ENCODE measurements at regions not wholly inside any gene's neighbourhood (a gene's known extent, or its start where the extent isn't known, plus 50 kb on each side); places are given as distances from the start of the nearest gene placed in this dataset.

GRCh38 chr11:79515781-79516180 is 75.0 kb upstream of the TENM4 start:
- Histone ChIP-seq H3K27me3 (replicated peaks; ENCODE audit: control insufficient read depth, insufficient read depth, low read length) (no peaks in the 10 kb centered on the region; the same call in 1 of the 2 replicates), H3K36me3 (ENCODE audit: control insufficient read depth, insufficient read depth, low read length) (no peaks in the 10 kb centered on the region), H3K4me3 (replicated peaks; ENCODE audit: low read depth, low read length) (no peak overlapping the region)
- no peak for TF ChIP-seq CTCF (IDR thresholded peaks at IDR 0.05; ENCODE audit: insufficient read depth, low read length, poor library complexity, severe bottlenecking)
- no peak for DNase-seq (ENCODE audit: extremely low read depth, insufficient read length)

GRCh38 chr11:79514695-79515094 is 73.9 kb upstream of the TENM4 start:
- no peak for TF ChIP-seq CTCF (IDR thresholded peaks at IDR 0.05; ENCODE audit: insufficient read depth, low read length, poor library complexity, severe bottlenecking)
- Histone ChIP-seq H3K27me3 (replicated peaks; ENCODE audit: control insufficient read depth, insufficient read depth, low read length) (no peaks in the 10 kb centered on the region; the same call in 1 of the 2 replicates), H3K4me3 (replicated peaks; ENCODE audit: low read depth, low read length) (no peak overlapping the region), H3K36me3 (ENCODE audit: control insufficient read depth, insufficient read depth, low read length) (no peaks in the 10 kb centered on the region)
- no peak for DNase-seq (ENCODE audit: extremely low read depth, insufficient read length)

GRCh38 chr11:79514290-79514689 is 73.5 kb upstream of the TENM4 start:
- Histone ChIP-seq H3K27me3 (replicated peaks; ENCODE audit: control insufficient read depth, insufficient read depth, low read length) (no peaks in the 10 kb centered on the region; the same call in 1 of the 2 replicates), H3K4me3 (replicated peaks; ENCODE audit: low read depth, low read length) (no peak overlapping the region), H3K36me3 (ENCODE audit: control insufficient read depth, insufficient read depth, low read length) (no peaks in the 10 kb centered on the region)
- no peak for DNase-seq (ENCODE audit: extremely low read depth, insufficient read length)
- TF ChIP-seq CTCF (IDR thresholded peaks at IDR 0.05; ENCODE audit: insufficient read depth, low read length, poor library complexity, severe bottlenecking) = no peak

GRCh38 chr11:79512706-79513469 is 72.1 kb upstream of the TENM4 start:
- no peak for TF ChIP-seq CTCF (IDR thresholded peaks at IDR 0.05; ENCODE audit: insufficient read depth, low read length, poor library complexity, severe bottlenecking)
- H3K27me3 ChIP-seq (replicated peaks; ENCODE audit: control insufficient read depth, insufficient read depth, low read length) = no peaks in the 10 kb centered on the region; the same call in 1 of the 2 replicates
- DNase-seq (ENCODE audit: extremely low read depth, insufficient read length) = no peak
- no peak overlapping the region for H3K4me3 ChIP-seq (replicated peaks; ENCODE audit: low read depth, low read length)
- H3K36me3 ChIP-seq (ENCODE audit: control insufficient read depth, insufficient read depth, low read length) = no peaks in the 10 kb centered on the region

GRCh38 chr11:79510960-79511359 is 70.1 kb upstream of the TENM4 start:
- no peak for TF ChIP-seq CTCF (IDR thresholded peaks at IDR 0.05; ENCODE audit: insufficient read depth, low read length, poor library complexity, severe bottlenecking)
- no peak overlapping the region for H3K4me3 ChIP-seq (replicated peaks; ENCODE audit: low read depth, low read length)
- no peaks in the 10 kb centered on the region for H3K36me3 ChIP-seq (ENCODE audit: control insufficient read depth, insufficient read depth, low read length)
- no peak for DNase-seq (ENCODE audit: extremely low read depth, insufficient read length)
- H3K27me3 ChIP-seq (replicated peaks; ENCODE audit: control insufficient read depth, insufficient read depth, low read length) = no peaks in the 10 kb centered on the region; the same call in none of the 2 replicates

Data from GM06990 (cell line).